ENCODE measurements at regions not wholly inside any gene's neighbourhood (a gene's known extent, or its start where the extent isn't known, plus 50 kb on each side); places are given as distances from the start of the nearest gene placed in this dataset.
"Not testable (repeated sequence)": the region's sequence is repeated elsewhere in the genome, so short reads cannot be mapped to it uniquely, and the experiment has no call there.

GRCh38 chr5:100096328-100096727 is 438.8 kb upstream of the FAM174A start:
- TF ChIP-seq EZH2phosphoT487 (IDR thresholded peaks at IDR 0.05; ENCODE audit: borderline replicate concordance, low read depth, low read length); CTCF (conservative IDR thresholded peaks at IDR 0.05; ENCODE audit: low read length): not testable (repeated sequence)
